Stimulated activated CD4-positive, alpha-beta T cell treated with anti-CD3 and anti-CD28 coated beads, Interleukin-4, amount 100 ng/mL, for 1 hour (primary cell): ENCODE measurements at regions not wholly inside any gene's neighbourhood (a gene's known extent, or its start where the extent isn't known, plus 50 kb on each side); places are given as distances from the start of the nearest gene placed in this dataset.
"Not testable (repeated sequence)": the region's sequence is repeated elsewhere in the genome, so short reads cannot be mapped to it uniquely, and the experiment has no call there.

Experiments
- DNase-seq: peaks from one replicate; pipeline ENCODE4 v3.0.0-alpha.2; 2020

- not testable (repeated sequence) for DNase-seq
Observed at GRCh38 chr6:85707515-85708145, 64.9 kb upstream of the SYNCRIP start.

- DNase-seq, result no peak
Observed at GRCh38 chr6:85706272-85706671, 63.6 kb upstream of the SYNCRIP start.

GRCh38 chr6:85705220-85705619, 62.5 kb upstream of the SYNCRIP start:
- DNase-seq, result no peak

GRCh38 chr6:85703406-85703805, 60.7 kb upstream of the SYNCRIP start:
- no peak for DNase-seq
